RKO (cell line): ENCODE measurements at regions not wholly inside any gene's neighbourhood (a gene's known extent, or its start where the extent isn't known, plus 50 kb on each side); places are given as distances from the start of the nearest gene placed in this dataset.

ENCODE experiments used
- DNase-seq: peaks from one replicate; pipeline ENCODE4 v3.0.0-alpha.2; 2016; ENCODE audit warnings: low spot score

- no peak for DNase-seq
Measured at GRCh38 chr9:99327667-99328066, 105.6 kb downstream of the SEC61B start.

GRCh38 chr9:99335280-99335679 lies 113.2 kb downstream of the SEC61B start:
- DNase-seq, result no peak

- no peak for DNase-seq
Measured at GRCh38 chr9:99336005-99336404, 113.9 kb downstream of the SEC61B start.

- no peak for DNase-seq
Measured at GRCh38 chr9:99336531-99336930, 114.4 kb downstream of the SEC61B start.

- DNase-seq, result no peak
Measured at GRCh38 chr9:99340281-99340680, 118.2 kb downstream of the SEC61B start.

GRCh38 chr9:99341686-99342085 lies 119.6 kb downstream of the SEC61B start:
- DNase-seq, result no peak

GRCh38 chr9:99345451-99345850 lies 123.4 kb downstream of the SEC61B start:
- no peak for DNase-seq

GRCh38 chr9:99345942-99346341 lies 123.9 kb downstream of the SEC61B start:
- no peak for DNase-seq

GRCh38 chr9:99347568-99347967 lies 125.5 kb downstream of the SEC61B start:
- DNase-seq, result no peak

GRCh38 chr9:99348289-99348688 lies 126.2 kb downstream of the SEC61B start:
- DNase-seq, result no peak

GRCh38 chr9:99349870-99350269 lies 127.8 kb downstream of the SEC61B start:
- DNase-seq, result no peak

GRCh38 chr9:99350461-99350860 lies 128.4 kb downstream of the SEC61B start:
- DNase-seq, result no peak

- no peak for DNase-seq
Measured at GRCh38 chr9:99351647-99352046, 129.6 kb downstream of the SEC61B start.

- no peak for DNase-seq
Measured at GRCh38 chr9:99352826-99353225, 130.7 kb downstream of the SEC61B start.

- no peak for DNase-seq
Measured at GRCh38 chr9:99353408-99353807, 131.3 kb downstream of the SEC61B start.

GRCh38 chr9:99354104-99354503 lies 132.0 kb downstream of the SEC61B start:
- DNase-seq, result no peak

- no peak for DNase-seq
Measured at GRCh38 chr9:99356512-99356971, 134.5 kb downstream of the SEC61B start.

GRCh38 chr9:99357575-99357974 lies 135.5 kb downstream of the SEC61B start:
- no peak for DNase-seq

GRCh38 chr9:99358668-99359067 lies 136.6 kb downstream of the SEC61B start:
- no peak for DNase-seq

- DNase-seq, result no peak
Measured at GRCh38 chr9:99359336-99359735, 137.3 kb downstream of the SEC61B start.

- DNase-seq, result no peak
Measured at GRCh38 chr9:99360026-99360425, 137.9 kb downstream of the SEC61B start.

- DNase-seq, result no peak
Measured at GRCh38 chr9:99361817-99362216, 139.7 kb downstream of the SEC61B start.

- DNase-seq, result no peak
Measured at GRCh38 chr9:99362321-99362720, 140.2 kb downstream of the SEC61B start.

GRCh38 chr9:99363509-99363908 lies 141.4 kb downstream of the SEC61B start:
- DNase-seq, result no peak
